PC-9 (cell line): ENCODE measurements at regions not wholly inside any gene's neighbourhood (a gene's known extent, or its start where the extent isn't known, plus 50 kb on each side); places are given as distances from the start of the nearest gene placed in this dataset.

Experiments
- CTCF ChIP-seq: fragments of 200-600 bp; sonication (generic); conservative IDR thresholded peaks from 2 replicates; pipeline ENCODE4 v1.6.1; 2017; ENCODE audit warnings: mixed run types, antibody characterized with exemption, mild to moderate bottlenecking, moderate library complexity
- EZH2 ChIP-seq: fragments of 200-600 bp; sonication (generic); IDR thresholded peaks from 2 replicates; pipeline ENCODE4 v1.8.0; 2017; ENCODE audit warnings: antibody characterized with exemption, low read depth

- TF ChIP-seq CTCF (no peak), EZH2 (no peak)
Observed at GRCh38 chr16:79482011-79482410, 118.5 kb downstream of the MAF start.
